ENCODE measurements at regions not wholly inside any gene's neighbourhood (a gene's known extent, or its start where the extent isn't known, plus 50 kb on each side); places are given as distances from the start of the nearest gene placed in this dataset.

DNA sequence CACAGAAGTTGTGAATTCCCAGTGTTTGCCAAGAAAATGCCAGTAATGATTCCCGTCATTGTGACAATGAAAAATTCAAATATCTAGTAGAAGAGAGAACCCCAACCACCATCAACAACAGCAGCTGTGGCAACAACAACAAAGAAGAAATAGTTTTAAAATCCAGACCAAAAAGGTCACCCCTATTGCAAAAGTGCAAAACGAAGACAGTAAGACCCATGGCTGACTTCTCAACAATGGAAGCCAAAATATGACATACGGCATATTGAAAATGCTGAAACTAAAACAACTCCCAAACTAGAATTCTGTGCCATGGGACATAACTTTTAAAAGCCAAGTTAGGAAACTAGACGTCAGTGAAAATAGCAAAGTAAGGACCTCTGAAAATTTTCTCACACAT is 270.6 kb downstream of the IRX2 start:
- TF ChIP-seq CTCF (IDR thresholded peaks at IDR 0.05) (no peak), POLR2A (IDR thresholded peaks at IDR 0.05) (no peak), POLR2AphosphoS5 (IDR thresholded peaks at IDR 0.05) (no peak), EP300 (IDR thresholded peaks at IDR 0.05) (no peak)

All from suprapubic skin (tissue), 4 donors.